ENCODE measurements at regions not wholly inside any gene's neighbourhood (a gene's known extent, or its start where the extent isn't known, plus 50 kb on each side); places are given as distances from the start of the nearest gene placed in this dataset.

- no peak for DNase-seq
Observed at GRCh38 chr9:81388831-81389230, 300.5 kb downstream of the TLE1 start.

- no peak for DNase-seq
Observed at GRCh38 chr9:81387360-81388106, 301.8 kb downstream of the TLE1 start.

- no peak for DNase-seq
Observed at GRCh38 chr9:81384911-81385310, 304.4 kb downstream of the TLE1 start.

- no peak for DNase-seq
Observed at GRCh38 chr9:81382281-81382680, 307.1 kb downstream of the TLE1 start.

- DNase-seq: no peak
Observed at GRCh38 chr9:81381694-81382093, 307.7 kb downstream of the TLE1 start.

- no peak for DNase-seq
Observed at GRCh38 chr9:81380504-81381359, 308.6 kb downstream of the TLE1 start.

- no peak for DNase-seq
Observed at GRCh38 chr9:81379655-81380054, 309.7 kb downstream of the TLE1 start.

- no peak for DNase-seq
Observed at GRCh38 chr9:81377921-81378320, 311.4 kb downstream of the TLE1 start.

- DNase-seq: no peak
Observed at GRCh38 chr9:81377320-81377719, 312.0 kb downstream of the TLE1 start.

- no peak for DNase-seq
Observed at GRCh38 chr9:81375187-81376100, 313.9 kb downstream of the TLE1 start.

GRCh38 chr9:81374459-81375186, 314.7 kb downstream of the TLE1 start:
- DNase-seq: no peak

- DNase-seq: no peak
Observed at GRCh38 chr9:81373294-81373693, 316.1 kb downstream of the TLE1 start.

- no peak for DNase-seq
Observed at GRCh38 chr9:81372628-81373191, 316.6 kb downstream of the TLE1 start.

GRCh38 chr9:81371824-81372223, 317.5 kb downstream of the TLE1 start:
- DNase-seq: no peak

GRCh38 chr9:81370650-81371049, 318.7 kb downstream of the TLE1 start:
- DNase-seq: no peak

GRCh38 chr9:81370096-81370495, 319.3 kb downstream of the TLE1 start:
- no peak for DNase-seq

GRCh38 chr9:81369121-81369520, 320.2 kb downstream of the TLE1 start:
- no peak for DNase-seq

GRCh38 chr9:81363916-81364480, 325.3 kb downstream of the TLE1 start:
- DNase-seq: no peak

GRCh38 chr9:81361296-81361695, 328.1 kb downstream of the TLE1 start:
- DNase-seq: no peak

- no peak for DNase-seq
Observed at GRCh38 chr9:81351166-81351565, 338.2 kb downstream of the TLE1 start.

- DNase-seq: no peak
Observed at GRCh38 chr9:81344366-81344765, 345.0 kb downstream of the TLE1 start.
